ENCODE measurements at regions not wholly inside any gene's neighbourhood (a gene's known extent, or its start where the extent isn't known, plus 50 kb on each side); places are given as distances from the start of the nearest gene placed in this dataset.

DNA sequence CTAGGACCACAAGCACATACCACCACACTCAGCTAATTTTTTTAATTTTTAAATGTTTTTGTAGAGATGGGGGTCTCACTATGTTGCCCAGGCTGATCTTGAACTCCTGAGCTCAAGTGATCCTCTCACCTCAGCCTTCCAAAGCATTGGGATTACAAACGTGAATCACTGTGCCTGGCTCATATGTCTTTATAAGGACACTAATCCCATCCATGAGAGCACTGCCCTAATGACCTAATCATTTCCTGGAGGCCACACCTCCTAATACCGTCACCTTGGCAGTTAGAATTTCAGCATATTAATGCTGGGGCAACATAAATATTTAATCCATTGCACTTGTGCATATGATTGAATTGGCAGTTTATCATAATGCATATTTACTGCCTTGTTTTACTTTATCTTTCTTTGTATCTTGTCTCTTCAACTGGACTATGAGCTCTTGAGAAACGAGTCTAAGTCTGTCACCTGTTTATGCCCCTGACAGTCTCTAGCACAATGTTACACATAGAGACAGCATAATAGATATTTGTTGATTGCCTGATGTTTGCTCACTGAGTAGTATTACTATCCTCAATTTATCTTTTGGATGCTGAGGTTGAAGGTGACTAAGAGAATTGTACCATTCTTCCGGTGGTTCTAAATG is 172.0 kb downstream of the AASDH start:
- TF ChIP-seq RARB (CRISPR knock-in tag; IDR thresholded peaks at IDR 0.05) (no peak), ZNF70 (CRISPR knock-in tag; IDR thresholded peaks at IDR 0.05) (no peak)
- TF ChIP-seq, protein P1, sequence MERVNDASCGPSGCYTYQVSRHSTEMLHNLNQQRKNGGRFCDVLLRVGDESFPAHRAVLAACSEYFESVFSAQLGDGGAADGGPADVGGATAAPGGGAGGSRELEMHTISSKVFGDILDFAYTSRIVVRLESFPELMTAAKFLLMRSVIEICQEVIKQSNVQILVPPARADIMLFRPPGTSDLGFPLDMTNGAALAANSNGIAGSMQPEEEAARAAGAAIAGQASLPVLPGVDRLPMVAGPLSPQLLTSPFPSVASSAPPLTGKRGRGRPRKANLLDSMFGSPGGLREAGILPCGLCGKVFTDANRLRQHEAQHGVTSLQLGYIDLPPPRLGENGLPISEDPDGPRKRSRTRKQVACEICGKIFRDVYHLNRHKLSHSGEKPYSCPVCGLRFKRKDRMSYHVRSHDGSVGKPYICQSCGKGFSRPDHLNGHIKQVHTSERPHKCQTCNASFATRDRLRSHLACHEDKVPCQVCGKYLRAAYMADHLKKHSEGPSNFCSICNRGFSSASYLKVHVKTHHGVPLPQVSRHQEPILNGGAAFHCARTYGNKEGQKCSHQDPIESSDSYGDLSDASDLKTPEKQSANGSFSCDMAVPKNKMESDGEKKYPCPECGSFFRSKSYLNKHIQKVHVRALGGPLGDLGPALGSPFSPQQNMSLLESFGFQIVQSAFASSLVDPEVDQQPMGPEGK (CRISPR knock-in tag; IDR thresholded peaks at IDR 0.05; ENCODE audit: borderline replicate concordance) = no peak
- TF ChIP-seq, protein P2, sequence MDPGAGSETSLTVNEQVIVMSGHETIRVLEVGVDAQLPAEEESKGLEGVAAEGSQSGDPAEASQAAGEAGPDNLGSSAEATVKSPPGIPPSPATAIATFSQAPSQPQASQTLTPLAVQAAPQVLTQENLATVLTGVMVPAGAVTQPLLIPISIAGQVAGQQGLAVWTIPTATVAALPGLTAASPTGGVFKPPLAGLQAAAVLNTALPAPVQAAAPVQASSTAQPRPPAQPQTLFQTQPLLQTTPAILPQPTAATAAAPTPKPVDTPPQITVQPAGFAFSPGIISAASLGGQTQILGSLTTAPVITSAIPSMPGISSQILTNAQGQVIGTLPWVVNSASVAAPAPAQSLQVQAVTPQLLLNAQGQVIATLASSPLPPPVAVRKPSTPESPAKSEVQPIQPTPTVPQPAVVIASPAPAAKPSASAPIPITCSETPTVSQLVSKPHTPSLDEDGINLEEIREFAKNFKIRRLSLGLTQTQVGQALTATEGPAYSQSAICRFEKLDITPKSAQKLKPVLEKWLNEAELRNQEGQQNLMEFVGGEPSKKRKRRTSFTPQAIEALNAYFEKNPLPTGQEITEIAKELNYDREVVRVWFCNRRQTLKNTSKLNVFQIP (CRISPR knock-in tag; IDR thresholded peaks at IDR 0.05; ENCODE audit: borderline replicate concordance, low read depth) = no peak
